NCI-H1694 treated with DMSO at 0.1 percent for 48 hours (cell line): ENCODE measurements at regions not wholly inside any gene's neighbourhood (a gene's known extent, or its start where the extent isn't known, plus 50 kb on each side); places are given as distances from the start of the nearest gene placed in this dataset.
"Not testable (repeated sequence)": the region's sequence is repeated elsewhere in the genome, so short reads cannot be mapped to it uniquely, and the experiment has no call there.

Source experiments
- DNase-seq: peaks from one replicate; lab custom pipeline; 2025; lab: John Stamatoyannopoulos, UW

DNA sequence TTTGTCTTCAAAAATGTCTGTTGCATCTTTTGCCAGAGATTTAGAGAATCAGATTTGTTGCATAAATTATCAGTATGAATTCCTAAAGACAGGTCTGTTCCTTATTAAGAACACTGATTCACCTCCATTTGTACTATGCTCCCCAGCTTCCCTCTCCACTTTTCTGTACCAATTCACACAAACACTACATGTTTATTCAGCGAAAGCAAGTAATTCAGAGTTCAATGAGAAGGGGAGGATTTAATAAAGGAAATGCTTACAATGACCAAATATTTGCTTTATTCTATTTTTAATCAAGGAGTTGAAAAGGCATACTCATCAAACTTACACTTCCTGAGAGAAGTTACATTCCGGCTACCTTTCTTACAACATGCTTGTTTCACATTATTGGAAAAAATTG lies 135.5 kb downstream of the NBPF8 start:
- DNase-seq: not testable (repeated sequence)

DNA sequence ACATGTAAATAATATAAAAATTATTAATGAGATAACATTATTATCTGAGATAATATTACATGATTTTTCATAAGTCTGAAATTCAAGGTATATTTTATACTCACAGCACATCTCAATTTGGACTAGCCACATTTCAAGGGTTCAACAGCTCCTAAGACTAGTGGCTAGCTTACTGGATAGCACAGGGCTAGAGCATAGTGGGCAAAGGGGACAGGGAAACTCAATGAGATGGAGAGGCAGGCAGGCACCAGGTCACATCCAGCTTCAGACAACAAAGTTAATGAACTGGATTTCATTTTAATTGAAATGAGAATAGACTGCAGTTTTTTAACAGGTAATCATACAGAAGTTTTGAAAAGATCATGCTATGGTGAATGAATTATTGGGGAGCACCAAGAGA lies 137.4 kb downstream of the NBPF8 start:
- DNase-seq: not testable (repeated sequence)

DNA sequence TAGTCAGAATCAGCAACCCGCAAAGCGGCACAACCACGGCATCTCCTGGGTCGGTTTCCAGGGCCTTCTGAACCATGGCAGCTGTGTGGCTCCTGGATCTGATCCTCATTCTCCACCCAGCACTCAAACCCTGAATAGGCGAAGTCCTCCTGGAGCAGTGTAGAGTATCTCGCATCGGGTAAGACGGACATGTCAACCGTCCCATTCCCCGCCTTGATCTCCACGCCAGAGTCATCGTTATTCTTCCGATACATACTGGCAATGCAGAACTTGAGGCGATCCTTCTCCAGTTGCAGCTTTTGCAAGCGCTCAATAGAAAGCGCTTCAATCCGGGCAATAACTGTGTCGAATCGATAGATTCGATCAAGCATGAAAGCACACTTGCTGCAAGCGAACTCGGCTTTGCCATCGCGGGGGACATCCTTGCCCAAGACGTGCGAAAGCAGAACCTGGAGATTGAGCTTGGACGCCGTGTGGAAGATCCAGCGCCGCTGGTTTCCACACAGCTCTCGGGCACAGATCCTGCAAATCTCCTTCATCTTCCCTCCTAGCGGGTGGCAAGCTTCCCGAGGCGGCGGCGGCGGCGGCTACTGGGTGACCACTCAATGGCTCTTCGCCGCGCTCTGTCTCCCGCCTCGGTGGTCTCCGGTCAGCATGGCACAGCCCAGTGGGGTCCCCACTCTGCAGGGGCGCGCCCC lies 142.9 kb downstream of the NBPF8 start:
- not testable (repeated sequence) for DNase-seq

DNA sequence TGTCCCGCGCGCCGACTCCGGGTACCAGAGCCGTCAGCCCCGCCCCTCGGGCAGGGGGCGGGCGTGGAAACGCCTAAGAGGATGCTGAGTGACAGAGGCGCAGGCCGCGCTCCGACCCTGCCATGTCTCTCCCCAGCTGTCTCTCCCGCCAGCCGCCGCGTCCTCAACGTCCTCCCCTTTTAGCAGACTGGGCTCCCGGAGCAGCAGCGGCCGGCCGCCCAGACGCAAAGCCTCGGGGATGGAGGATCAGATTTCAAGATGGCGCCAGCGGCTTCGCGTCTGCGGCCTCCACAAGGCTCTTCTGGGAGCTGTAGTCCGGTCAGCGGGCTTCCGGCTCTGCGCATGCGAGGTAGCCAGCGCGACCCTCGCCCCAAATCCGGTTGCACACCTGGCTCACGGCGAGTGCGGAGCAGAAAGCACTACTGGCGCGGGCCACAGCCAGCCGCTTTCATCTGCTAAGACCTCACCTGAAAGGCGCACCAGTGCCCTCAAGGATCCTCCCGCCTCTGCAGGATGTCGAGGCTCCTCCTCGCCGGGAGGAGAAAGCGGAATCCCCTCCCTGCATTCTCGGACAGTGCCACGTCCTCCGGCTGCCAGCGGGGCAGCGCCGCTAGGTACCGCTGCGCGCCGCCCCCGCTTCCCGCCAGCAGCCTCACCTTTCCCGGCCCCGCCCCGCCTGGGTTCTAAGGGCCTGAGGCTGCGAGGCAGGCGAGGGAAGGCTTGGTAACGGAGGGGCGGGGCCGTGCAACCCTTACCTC lies 143.6 kb downstream of the NBPF8 start:
- peak; percentile 9 for DNase-seq

- not testable (repeated sequence) for DNase-seq
Measured at GRCh38 chr1:120561767-120562166, 146.9 kb downstream of the NBPF8 start.

GRCh38 chr1:120565396-120565795 lies 150.6 kb downstream of the NBPF8 start:
- DNase-seq: not testable (repeated sequence)

GRCh38 chr1:120567620-120568019 lies 152.8 kb downstream of the NBPF8 start:
- DNase-seq: not testable (repeated sequence)

- not testable (repeated sequence) for DNase-seq
Measured at GRCh38 chr1:120575201-120575600, 148.5 kb upstream of the NBPF26 start.

DNA sequence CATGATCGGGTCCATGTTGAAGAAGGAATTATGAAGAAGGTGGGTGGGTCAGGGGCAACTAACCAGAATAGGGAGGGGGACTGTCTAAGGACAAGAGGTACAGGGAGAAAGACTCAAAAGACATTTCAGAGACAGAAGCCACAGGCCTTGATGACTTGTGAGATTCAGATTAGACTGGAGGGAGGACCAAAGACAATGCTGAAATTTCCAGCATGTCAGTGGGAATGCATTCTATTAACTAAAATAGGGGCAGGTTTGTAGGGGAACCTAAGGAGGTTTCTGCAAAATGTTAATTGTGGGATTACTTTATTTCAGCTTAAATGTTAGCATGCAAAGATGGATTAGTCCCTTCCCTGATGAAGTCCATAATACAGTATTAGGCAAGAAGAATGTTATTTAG lies 141.6 kb upstream of the NBPF26 start:
- not testable (repeated sequence) for DNase-seq

GRCh38 chr1:120586053-120586452 lies 137.7 kb upstream of the NBPF26 start:
- DNase-seq: not testable (repeated sequence)

- DNase-seq: not testable (repeated sequence)
Measured at GRCh38 chr1:120588811-120589210, 134.9 kb upstream of the NBPF26 start.

DNA sequence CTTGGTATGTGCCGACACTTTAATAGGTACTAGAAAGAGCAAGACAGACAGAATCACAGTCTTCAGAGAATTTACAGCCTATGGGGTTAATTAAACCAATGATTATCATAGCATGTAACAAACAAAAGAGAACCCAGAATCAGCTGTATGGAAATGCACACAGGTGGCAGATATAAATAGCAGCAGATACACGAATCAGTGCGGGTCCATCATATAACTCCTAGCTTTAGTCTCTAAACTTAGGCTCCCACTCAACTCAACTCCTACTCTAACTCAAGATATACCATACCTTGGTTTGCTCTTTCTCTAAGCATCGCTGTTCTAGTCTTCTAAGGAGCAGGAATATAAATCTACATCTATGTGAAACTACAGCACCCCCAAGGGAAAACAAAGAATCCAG lies 132.0 kb upstream of the NBPF26 start:
- not testable (repeated sequence) for DNase-seq

GRCh38 chr1:120592943-120593342 lies 130.8 kb upstream of the NBPF26 start:
- not testable (repeated sequence) for DNase-seq

DNA sequence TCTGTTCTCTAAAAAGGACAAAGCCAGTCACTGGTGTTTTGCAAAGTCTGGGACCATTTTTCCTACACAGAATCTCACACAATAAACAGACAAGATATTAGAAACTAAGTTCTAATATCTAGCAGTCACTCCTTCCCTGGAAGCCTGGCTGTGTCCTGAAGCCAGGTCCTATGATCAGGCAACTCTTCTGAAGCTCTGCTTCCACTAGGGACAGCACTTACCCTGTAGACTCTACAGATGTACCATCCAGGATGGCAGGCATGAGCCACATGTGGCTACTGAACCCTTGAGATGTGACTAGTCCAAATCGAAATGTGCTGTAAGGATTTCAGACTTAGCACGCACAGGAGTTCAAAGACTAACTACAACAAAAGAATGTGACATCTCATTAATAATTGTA lies 130.1 kb upstream of the NBPF26 start:
- DNase-seq: not testable (repeated sequence)

DNA sequence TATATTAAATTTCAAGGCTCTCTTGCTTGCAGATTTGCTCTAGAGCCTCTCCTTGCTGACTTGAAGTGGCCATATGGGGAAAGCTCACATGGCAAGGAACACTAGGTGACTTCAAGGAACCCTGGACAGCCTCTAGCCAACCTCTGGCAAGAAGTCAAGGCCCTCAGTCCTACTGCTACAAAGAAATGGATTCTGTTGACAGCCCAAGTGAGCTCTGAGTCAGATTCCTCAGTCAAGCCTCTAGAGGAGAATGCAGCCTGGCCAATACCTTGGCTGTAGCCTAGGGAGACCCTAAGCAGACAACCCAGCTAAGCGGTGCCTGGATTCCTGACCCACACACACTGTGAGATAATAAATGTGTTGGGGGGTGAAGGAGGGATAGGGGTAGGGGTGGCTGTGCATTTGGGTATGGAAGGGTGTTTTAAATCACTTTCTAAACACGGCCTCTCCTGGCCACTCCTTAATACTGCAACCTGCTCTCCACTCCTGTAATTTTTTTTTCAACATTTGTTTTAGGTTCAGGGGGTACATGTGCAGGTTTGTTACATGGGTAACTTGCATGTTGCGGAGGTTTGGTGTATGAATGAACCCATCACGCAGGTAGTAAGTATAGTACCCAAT lies 125.3 kb upstream of the NBPF26 start:
- DNase-seq: not testable (repeated sequence)

- DNase-seq: not testable (repeated sequence)
Measured at GRCh38 chr1:120599511-120599910, 124.2 kb upstream of the NBPF26 start.

GRCh38 chr1:120600442-120601041 lies 123.2 kb upstream of the NBPF26 start:
- not testable (repeated sequence) for DNase-seq

GRCh38 chr1:120607882-120608281 lies 115.9 kb upstream of the NBPF26 start:
- not testable (repeated sequence) for DNase-seq

GRCh38 chr1:120608314-120609014 lies 115.3 kb upstream of the NBPF26 start:
- DNase-seq: not testable (repeated sequence)

- not testable (repeated sequence) for DNase-seq
Measured at GRCh38 chr1:120609015-120609573, 114.7 kb upstream of the NBPF26 start.

GRCh38 chr1:120609834-120610233 lies 113.9 kb upstream of the NBPF26 start:
- not testable (repeated sequence) for DNase-seq
